Naive B cell (primary cell): ENCODE measurements at regions not wholly inside any gene's neighbourhood (a gene's known extent, or its start where the extent isn't known, plus 50 kb on each side); places are given as distances from the start of the nearest gene placed in this dataset.

Source experiments
- ATAC-seq, 2 donors: fragments of 150-1000 bp; cut with Tn5 transposase; 2 replicates each; pipeline ENCODE4 v1.10.0; 2021; ENCODE audit warnings: low read depth in 2 of 2, mild to moderate bottlenecking in 2 of 2, moderate library complexity in 2 of 2
- DNase-seq: peaks from one replicate; pipeline ENCODE4 v3.0.0; 2022
- H3K27ac Mint-ChIP-seq, 6 donors: one replicate each; pipeline ENCODE4 v1.8.0; 2020 to 2022; ENCODE audit warnings: mild to moderate bottlenecking in 6 of 6, mixed read lengths in 6 of 6, moderate library complexity in 5 of 6, inconsistent platforms in 2 of 6
- H3K27me3 Mint-ChIP-seq, 3 donors: one replicate each; pipeline ENCODE4 v1.8.0; 2021 to 2022; ENCODE audit warnings: mixed read lengths in 3 of 3, mild to moderate bottlenecking in 1 of 3
- H3K36me3 Mint-ChIP-seq, 2 donors: one replicate each; pipeline ENCODE4 v1.8.0; 2020 to 2022; ENCODE audit warnings: mixed read lengths in 2 of 2, inconsistent platforms in 1 of 2, mild to moderate bottlenecking in 1 of 2
- H3K4me1 Mint-ChIP-seq, 3 donors: one replicate each; pipeline ENCODE4 v1.8.0; 2020 to 2022; ENCODE audit warnings: mixed read lengths in 3 of 3, inconsistent platforms in 1 of 3, mild to moderate bottlenecking in 1 of 3, moderate library complexity in 1 of 3
- H3K4me3 Mint-ChIP-seq, 8 donors: one replicate each; pipeline ENCODE4 v1.8.0; 2020 to 2022; ENCODE audit warnings: mild to moderate bottlenecking in 8 of 8, mixed read lengths in 8 of 8, moderate library complexity in 8 of 8, inconsistent platforms in 2 of 8
- H3K9me3 Mint-ChIP-seq, 7 donors: one replicate each; pipeline ENCODE4 v1.8.0; 2020 to 2022; ENCODE audit warnings: mixed read lengths in 7 of 7, mild to moderate bottlenecking in 5 of 7, inconsistent platforms in 2 of 7, moderate library complexity in 1 of 7

GRCh38 chr11:110032957-110033570 is 60.1 kb upstream of the ZC3H12C start:
- DNase-seq (no peak), ATAC-seq (no peak)
- Mint-ChIP-seq H3K27ac (no peak overlapping the region), H3K27me3 (peaks cover 74 to 81% (median 75%) of the 10 kb centered on the region in 3 donors), H3K9me3 (peaks cover 6 to 57% (median 19%) of the 10 kb centered on the region in 7 donors), H3K4me1 (peaks cover under 1 to 1% (median under 1%) of the 10 kb centered on the region in 3 donors), H3K4me3 (no peak overlapping the region), H3K36me3 (peaks cover 7 to 28% of the 10 kb centered on the region in 2 donors)

- DNase-seq (no peak), ATAC-seq (no peak)
- Mint-ChIP-seq H3K4me3 (no peak overlapping the region), H3K27ac (no peak overlapping the region), H3K4me1 (no peaks in the 10 kb centered on the region), H3K36me3 (peaks cover 7 to 28% of the 10 kb centered on the region in 2 donors), H3K9me3 (peaks cover 5 to 39% (median 8%) of the 10 kb centered on the region in 7 donors), H3K27me3 (peaks cover 79 to 85% (median 81%) of the 10 kb centered on the region in 3 donors)
Measured at GRCh38 chr11:110034806-110035205, 58.4 kb upstream of the ZC3H12C start.

- DNase-seq (no peak), ATAC-seq (no peak)
- Mint-ChIP-seq H3K4me3 (no peak overlapping the region), H3K27ac (no peak overlapping the region), H3K4me1 (no peaks in the 10 kb centered on the region), H3K9me3 (peaks cover 4 to 34% (median 6%) of the 10 kb centered on the region in 7 donors), H3K27me3 (peaks cover 77 to 82% (median 78%) of the 10 kb centered on the region in 3 donors), H3K36me3 (peaks cover 7 to 24% of the 10 kb centered on the region in 2 donors)
Measured at GRCh38 chr11:110035357-110035756, 57.8 kb upstream of the ZC3H12C start.

- DNase-seq (no peak), ATAC-seq (no peak)
- no peak overlapping the region for H3K27ac Mint-ChIP-seq
- H3K4me1 Mint-ChIP-seq, result no peaks in the 10 kb centered on the region
- peaks cover under 1 to 9% (median 6%) of the 10 kb centered on the region in 7 donors for H3K9me3 Mint-ChIP-seq
- H3K36me3 Mint-ChIP-seq, result peaks cover 12 to 13% of the 10 kb centered on the region in 2 donors
- peaks cover 76 to 82% (median 80%) of the 10 kb centered on the region in 3 donors for H3K27me3 Mint-ChIP-seq
- H3K4me3 Mint-ChIP-seq, result no peak overlapping the region
Measured at GRCh38 chr11:110038201-110038600, 55.0 kb upstream of the ZC3H12C start.
